ENCODE measurements at regions not wholly inside any gene's neighbourhood (a gene's known extent, or its start where the extent isn't known, plus 50 kb on each side); places are given as distances from the start of the nearest gene placed in this dataset.
"Not testable (repeated sequence)": the region's sequence is repeated elsewhere in the genome, so short reads cannot be mapped to it uniquely, and the experiment has no call there.

- H3K36me3 ChIP-seq (ENCODE audit: control insufficient read depth, insufficient read depth, low read length); H3K27me3 ChIP-seq (ENCODE audit: control insufficient read depth, insufficient read depth, low read length); H3K4me1 ChIP-seq (ENCODE audit: control insufficient read depth, insufficient read depth, low read length); H3K9ac ChIP-seq (ENCODE audit: low read length); H3K27ac ChIP-seq (ENCODE audit: low read depth, low read length); H3K4me3 ChIP-seq (ENCODE audit: low read length): not testable (repeated sequence)
Observed at GRCh38 chr14:53712901-53713300, 243.7 kb downstream of the BMP4 start.

GRCh38 chr14:53711205-53711604 lies 245.4 kb downstream of the BMP4 start:
- Histone ChIP-seq H3K27ac (ENCODE audit: low read depth, low read length) (no peak overlapping the region), H3K36me3 (ENCODE audit: control insufficient read depth, insufficient read depth, low read length) (no peaks in the 10 kb centered on the region), H3K4me1 (ENCODE audit: control insufficient read depth, insufficient read depth, low read length) (no peaks in the 10 kb centered on the region), H3K27me3 (ENCODE audit: control insufficient read depth, insufficient read depth, low read length) (no peaks in the 10 kb centered on the region), H3K4me3 (ENCODE audit: low read length) (no peak overlapping the region), H3K9ac (ENCODE audit: low read length) (no peak overlapping the region)

- no peak overlapping the region for H3K9ac ChIP-seq (ENCODE audit: low read length)
- H3K27ac ChIP-seq (ENCODE audit: low read depth, low read length), result no peak overlapping the region
Observed at GRCh38 chr14:53710615-53711014, 246.0 kb downstream of the BMP4 start.

GRCh38 chr14:53709381-53709780 lies 247.2 kb downstream of the BMP4 start:
- Histone ChIP-seq H3K27me3 (ENCODE audit: control insufficient read depth, insufficient read depth, low read length) (no peaks in the 10 kb centered on the region), H3K36me3 (ENCODE audit: control insufficient read depth, insufficient read depth, low read length) (no peaks in the 10 kb centered on the region), H3K4me3 (ENCODE audit: low read length) (no peak overlapping the region), H3K4me1 (ENCODE audit: control insufficient read depth, insufficient read depth, low read length) (no peaks in the 10 kb centered on the region), H3K27ac (ENCODE audit: low read depth, low read length) (no peak overlapping the region), H3K9ac (ENCODE audit: low read length) (no peak overlapping the region)

More at GRCh38 chr14:53710615-53711014, 246.0 kb downstream of the BMP4 start:
- Histone ChIP-seq H3K4me3 (ENCODE audit: low read length) (no peak overlapping the region), H3K36me3 (ENCODE audit: control insufficient read depth, insufficient read depth, low read length) (no peaks in the 10 kb centered on the region), H3K27me3 (ENCODE audit: control insufficient read depth, insufficient read depth, low read length) (no peaks in the 10 kb centered on the region), H3K4me1 (ENCODE audit: control insufficient read depth, insufficient read depth, low read length) (no peaks in the 10 kb centered on the region)

GRCh38 chr14:53703457-53703856 lies 253.2 kb downstream of the BMP4 start:
- H3K4me3 ChIP-seq (ENCODE audit: low read length), result no peak overlapping the region
- no peaks in the 10 kb centered on the region for H3K27me3 ChIP-seq (ENCODE audit: control insufficient read depth, insufficient read depth, low read length)
- no peak overlapping the region for H3K9ac ChIP-seq (ENCODE audit: low read length)
- H3K36me3 ChIP-seq (ENCODE audit: control insufficient read depth, insufficient read depth, low read length), result no peaks in the 10 kb centered on the region
- no peak overlapping the region for H3K27ac ChIP-seq (ENCODE audit: low read depth, low read length)
- no peaks in the 10 kb centered on the region for H3K4me1 ChIP-seq (ENCODE audit: control insufficient read depth, insufficient read depth, low read length)

GRCh38 chr14:53701108-53701875 lies 255.3 kb downstream of the BMP4 start:
- Histone ChIP-seq H3K27me3 (ENCODE audit: control insufficient read depth, insufficient read depth, low read length) (no peaks in the 10 kb centered on the region), H3K9ac (ENCODE audit: low read length) (no peak overlapping the region), H3K27ac (ENCODE audit: low read depth, low read length) (no peak overlapping the region), H3K4me3 (ENCODE audit: low read length) (no peak overlapping the region), H3K4me1 (ENCODE audit: control insufficient read depth, insufficient read depth, low read length) (no peaks in the 10 kb centered on the region), H3K36me3 (ENCODE audit: control insufficient read depth, insufficient read depth, low read length) (no peaks in the 10 kb centered on the region)

- Histone ChIP-seq H3K27ac (ENCODE audit: low read depth, low read length) (no peak overlapping the region), H3K4me3 (ENCODE audit: low read length) (no peak overlapping the region), H3K9ac (ENCODE audit: low read length) (no peak overlapping the region), H3K4me1 (ENCODE audit: control insufficient read depth, insufficient read depth, low read length) (no peaks in the 10 kb centered on the region), H3K36me3 (ENCODE audit: control insufficient read depth, insufficient read depth, low read length) (no peaks in the 10 kb centered on the region), H3K27me3 (ENCODE audit: control insufficient read depth, insufficient read depth, low read length) (no peaks in the 10 kb centered on the region)
Observed at GRCh38 chr14:53696217-53696965, 260.2 kb downstream of the BMP4 start.

- Histone ChIP-seq H3K27me3 (ENCODE audit: control insufficient read depth, insufficient read depth, low read length) (no peaks in the 10 kb centered on the region), H3K36me3 (ENCODE audit: control insufficient read depth, insufficient read depth, low read length) (no peaks in the 10 kb centered on the region), H3K27ac (ENCODE audit: low read depth, low read length) (no peak overlapping the region), H3K4me3 (ENCODE audit: low read length) (no peak overlapping the region), H3K9ac (ENCODE audit: low read length) (no peak overlapping the region), H3K4me1 (ENCODE audit: control insufficient read depth, insufficient read depth, low read length) (no peaks in the 10 kb centered on the region)
Observed at GRCh38 chr14:53695692-53696214, 260.9 kb downstream of the BMP4 start.

GRCh38 chr14:53692885-53693284 lies 263.7 kb downstream of the BMP4 start:
- H3K4me1 ChIP-seq (ENCODE audit: control insufficient read depth, insufficient read depth, low read length), result no peaks in the 10 kb centered on the region
- H3K27ac ChIP-seq (ENCODE audit: low read depth, low read length), result no peak overlapping the region
- H3K9ac ChIP-seq (ENCODE audit: low read length), result no peak overlapping the region
- no peaks in the 10 kb centered on the region for H3K36me3 ChIP-seq (ENCODE audit: control insufficient read depth, insufficient read depth, low read length)
- no peak overlapping the region for H3K4me3 ChIP-seq (ENCODE audit: low read length)
- H3K27me3 ChIP-seq (ENCODE audit: control insufficient read depth, insufficient read depth, low read length), result no peaks in the 10 kb centered on the region

- Histone ChIP-seq H3K4me1 (ENCODE audit: control insufficient read depth, insufficient read depth, low read length) (no peaks in the 10 kb centered on the region), H3K4me3 (ENCODE audit: low read length) (no peak overlapping the region), H3K9ac (ENCODE audit: low read length) (no peak overlapping the region), H3K36me3 (ENCODE audit: control insufficient read depth, insufficient read depth, low read length) (no peaks in the 10 kb centered on the region), H3K27ac (ENCODE audit: low read depth, low read length) (no peak overlapping the region), H3K27me3 (ENCODE audit: control insufficient read depth, insufficient read depth, low read length) (no peaks in the 10 kb centered on the region)
Observed at GRCh38 chr14:53692451-53692850, 264.2 kb downstream of the BMP4 start.

- Histone ChIP-seq H3K27ac (ENCODE audit: low read depth, low read length) (no peak overlapping the region), H3K36me3 (ENCODE audit: control insufficient read depth, insufficient read depth, low read length) (no peaks in the 10 kb centered on the region), H3K9ac (ENCODE audit: low read length) (no peak overlapping the region), H3K4me1 (ENCODE audit: control insufficient read depth, insufficient read depth, low read length) (no peaks in the 10 kb centered on the region), H3K4me3 (ENCODE audit: low read length) (no peak overlapping the region), H3K27me3 (ENCODE audit: control insufficient read depth, insufficient read depth, low read length) (no peaks in the 10 kb centered on the region)
Observed at GRCh38 chr14:53683229-53683628, 273.4 kb downstream of the BMP4 start.

GRCh38 chr14:53672526-53672925 lies 284.1 kb downstream of the BMP4 start:
- Histone ChIP-seq H3K27ac (ENCODE audit: low read depth, low read length) (no peak overlapping the region), H3K9ac (ENCODE audit: low read length) (no peak overlapping the region), H3K4me1 (ENCODE audit: control insufficient read depth, insufficient read depth, low read length) (no peaks in the 10 kb centered on the region), H3K36me3 (ENCODE audit: control insufficient read depth, insufficient read depth, low read length) (no peaks in the 10 kb centered on the region), H3K27me3 (ENCODE audit: control insufficient read depth, insufficient read depth, low read length) (no peaks in the 10 kb centered on the region), H3K4me3 (ENCODE audit: low read length) (no peak overlapping the region)

All from rectal smooth muscle tissue (tissue), 1 donor.